SKM-1 treated with dmso at 0.1 percent for 144 hours (cell line): ENCODE measurements at regions not wholly inside any gene's neighbourhood (a gene's known extent, or its start where the extent isn't known, plus 50 kb on each side); places are given as distances from the start of the nearest gene placed in this dataset.

Experiments used
- DNase-seq: peaks from one replicate; lab custom pipeline; 2025; ENCODE audit not compliant: unreplicated experiment; lab: John Stamatoyannopoulos, UW

DNA sequence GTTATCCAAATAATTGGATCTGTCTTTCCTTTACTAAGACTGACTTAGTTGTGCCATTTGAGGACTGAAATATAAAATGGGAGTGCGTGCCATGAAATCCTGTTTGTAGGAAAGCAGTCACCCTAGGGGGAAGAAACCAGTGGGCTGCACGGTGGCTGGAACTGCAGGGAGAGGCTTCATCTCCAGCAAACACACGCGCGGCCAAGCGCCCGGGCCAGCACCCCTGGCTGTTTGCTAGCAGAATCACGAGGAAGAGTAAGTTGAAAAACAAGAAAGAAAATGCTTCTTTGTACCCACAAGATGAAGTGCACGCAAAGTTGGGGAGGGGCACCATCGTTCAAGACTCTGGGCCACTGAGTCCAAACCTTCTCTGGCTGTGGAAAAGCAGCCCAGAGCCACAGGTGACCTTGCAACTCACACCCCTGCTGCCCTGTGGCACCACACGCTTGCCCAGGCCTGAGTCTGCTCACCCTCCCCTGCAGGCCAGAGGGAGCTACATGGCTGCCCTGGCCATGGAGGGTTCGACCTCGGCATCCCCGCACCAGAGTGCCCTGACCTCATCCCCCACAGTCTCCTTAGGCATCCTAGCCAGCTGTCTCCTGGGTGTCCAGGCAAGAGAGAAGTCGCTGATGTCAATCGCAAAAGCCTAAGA is 55.2 kb downstream of the IRX2 start:
- no peak for DNase-seq

DNA sequence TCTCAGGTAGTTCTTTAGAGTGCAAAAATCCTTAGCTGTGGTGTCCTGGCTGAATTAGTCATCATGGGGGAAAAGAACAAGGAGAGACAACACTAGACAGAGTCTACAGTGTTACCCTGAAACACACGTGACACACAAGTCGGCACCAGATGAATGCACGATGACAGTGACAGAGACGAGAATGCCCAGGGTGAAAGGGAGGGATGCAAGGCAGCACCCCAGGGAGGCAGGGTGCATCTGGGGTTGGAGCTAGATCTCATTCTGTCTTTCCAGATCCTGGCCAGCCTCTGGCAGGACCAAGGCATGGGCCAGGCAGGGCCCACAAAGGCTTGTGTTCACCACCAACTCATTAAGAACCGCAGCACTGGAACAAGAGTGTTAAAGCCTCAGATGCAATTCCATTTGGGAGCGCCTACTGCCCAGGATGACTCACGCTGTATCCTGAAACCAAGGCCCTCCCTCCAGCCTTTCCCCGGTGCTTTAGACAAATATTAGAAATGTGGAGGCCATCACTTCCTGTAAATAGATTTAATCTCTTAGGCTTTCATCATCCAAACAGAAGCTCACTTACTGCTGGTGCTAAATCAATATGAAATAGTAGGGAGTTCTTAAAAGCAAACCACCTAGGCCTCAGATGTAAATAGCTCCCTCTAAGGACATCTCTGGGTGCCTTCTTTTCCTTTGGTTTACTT is 56.1 kb downstream of the IRX2 start:
- no peak for DNase-seq

DNA sequence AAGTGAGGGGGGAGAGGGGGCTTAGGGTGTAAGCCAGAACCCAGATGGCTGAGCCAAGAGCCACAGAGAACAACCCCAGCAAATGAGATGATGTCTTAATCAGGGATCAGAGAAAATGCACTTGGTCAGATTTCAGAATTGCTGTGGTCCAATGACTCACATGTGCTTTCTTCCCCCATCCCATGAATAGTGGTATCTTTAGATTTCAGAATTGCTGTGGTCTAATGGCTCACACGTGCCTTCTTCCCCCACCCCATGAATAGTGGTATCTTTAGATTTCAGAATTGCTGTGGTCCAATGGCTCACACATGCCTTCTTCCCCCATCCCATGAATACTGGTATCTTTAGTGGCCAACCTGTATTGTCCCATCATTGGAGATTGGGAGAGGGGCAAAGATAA is 59.9 kb downstream of the IRX2 start:
- DNase-seq: no peak

DNA sequence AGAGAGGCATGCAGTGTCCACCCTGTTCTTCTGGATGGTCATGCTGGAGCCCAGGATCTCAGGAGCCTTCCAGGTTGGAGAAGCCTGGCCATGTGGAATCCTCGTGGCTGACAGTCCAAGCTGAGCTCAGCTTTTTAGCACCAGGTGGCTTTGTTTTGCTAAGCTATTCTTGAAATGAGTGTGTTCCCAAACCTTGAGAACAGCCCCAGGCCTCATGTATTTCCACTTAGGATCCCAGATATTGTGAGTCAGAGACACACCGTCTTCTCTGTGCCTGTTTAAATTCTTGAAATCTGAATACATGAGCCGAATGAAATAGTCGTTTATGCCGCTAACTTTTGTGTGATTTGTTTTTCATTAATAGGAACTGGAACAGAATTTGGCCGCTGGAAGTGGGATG is 61.2 kb downstream of the IRX2 start:
- no peak for DNase-seq

DNA sequence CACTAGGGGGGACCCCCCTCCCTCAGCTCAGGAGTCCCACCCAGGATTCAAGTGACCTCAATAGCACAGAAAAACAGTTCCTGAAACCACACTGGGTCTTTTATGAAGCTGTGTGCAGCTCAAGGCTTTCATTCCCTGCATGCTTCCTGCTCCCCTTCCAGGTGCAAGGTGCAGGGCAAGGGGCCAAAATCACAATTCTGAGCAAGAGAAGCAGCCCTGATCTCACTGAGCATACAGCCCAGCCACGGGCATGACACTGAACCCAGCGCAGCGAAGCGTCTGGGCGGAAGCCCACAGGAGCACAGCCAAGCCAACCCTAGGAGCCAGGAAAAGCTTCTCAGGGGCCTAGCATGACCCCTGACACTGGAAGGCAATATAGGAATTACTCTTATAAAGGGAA is 62.9 kb downstream of the IRX2 start:
- no peak for DNase-seq

DNA sequence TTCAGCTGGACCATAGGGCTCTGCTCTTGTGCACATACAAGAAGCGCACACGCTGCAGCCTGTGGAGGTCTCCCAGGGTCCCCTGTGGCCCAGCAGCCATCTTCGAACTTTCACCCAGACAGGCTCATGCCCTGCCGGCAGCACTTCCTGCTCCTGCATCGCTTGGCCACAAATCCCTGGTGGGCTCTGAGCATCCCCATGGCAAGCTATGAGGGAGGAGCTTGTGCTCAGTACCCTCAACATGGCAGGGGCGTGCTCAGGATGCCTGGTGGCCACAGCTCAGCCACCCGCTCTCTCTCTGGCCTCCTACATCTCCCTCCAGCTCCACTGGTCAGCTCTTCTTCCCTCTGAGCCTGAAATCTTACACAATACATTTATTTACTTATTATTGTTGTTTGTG is 63.7 kb downstream of the IRX2 start:
- DNase-seq: no peak

DNA sequence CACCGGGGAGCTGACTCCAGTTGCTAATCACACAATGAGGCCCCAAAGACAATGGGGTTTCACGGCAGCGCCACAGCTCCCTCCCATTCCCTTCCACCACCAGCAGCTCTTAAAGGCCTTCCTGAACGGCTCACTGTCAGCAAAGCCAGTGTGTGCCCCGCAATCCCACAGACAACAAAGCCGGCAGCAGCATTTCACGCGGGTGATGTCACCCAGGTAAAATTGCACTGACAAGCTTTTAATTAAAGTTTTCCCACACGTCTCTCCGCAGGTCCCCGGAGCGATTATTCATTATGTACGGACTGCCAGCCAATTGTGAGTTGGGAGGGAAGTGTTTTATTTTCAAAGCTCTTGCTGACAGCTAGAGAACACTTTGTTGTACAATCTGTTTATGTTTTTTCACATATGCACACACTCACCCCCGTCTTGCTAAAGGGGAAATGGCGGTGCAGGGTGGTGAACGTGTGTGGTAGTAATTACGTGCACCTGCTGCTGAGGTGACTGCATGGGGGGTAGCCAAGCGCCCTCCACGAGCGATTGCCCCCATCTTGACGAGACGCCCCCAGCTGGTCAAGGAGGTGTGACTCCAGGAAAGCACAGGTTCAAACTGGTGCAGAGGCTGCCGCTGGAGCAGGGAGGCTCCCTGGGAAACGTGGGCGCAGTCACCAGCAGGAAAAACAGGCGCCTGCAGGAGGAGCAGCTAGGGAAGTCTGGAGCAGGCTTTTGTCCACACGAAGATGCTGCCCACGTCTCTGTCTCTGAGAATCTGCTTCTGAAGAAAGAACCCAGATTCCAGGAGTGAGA is 65.0 kb downstream of the IRX2 start:
- DNase-seq: no peak

DNA sequence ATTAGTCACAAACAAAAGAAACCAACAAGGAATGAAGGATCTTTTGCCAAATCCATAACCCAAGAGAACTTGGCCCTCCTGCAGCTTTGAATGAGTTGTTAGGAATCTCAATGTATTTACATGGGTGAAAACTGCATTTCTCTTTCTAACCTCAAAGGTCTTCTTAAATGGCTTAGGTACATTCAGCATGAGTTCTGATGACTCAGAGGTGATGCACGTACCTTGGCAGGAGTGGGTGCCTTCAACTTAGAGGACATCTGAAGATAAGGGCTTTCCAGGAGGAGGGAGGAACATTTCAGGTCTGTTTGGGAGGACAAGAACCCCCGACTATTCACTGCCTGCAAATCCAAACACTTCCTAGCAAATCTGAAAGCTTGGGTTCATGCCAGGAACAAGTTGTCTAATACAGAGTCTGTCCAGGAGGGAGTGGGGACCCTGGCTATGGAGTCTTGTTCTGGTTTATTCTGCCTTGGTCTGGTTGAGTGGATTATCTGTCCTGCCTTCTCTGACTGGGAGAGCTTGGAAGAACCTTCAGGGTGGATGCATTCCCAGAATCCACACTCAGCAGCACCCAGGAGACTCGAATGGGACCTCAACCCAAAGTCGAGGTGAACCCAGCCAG is 65.7 kb downstream of the IRX2 start:
- DNase-seq: no peak

DNA sequence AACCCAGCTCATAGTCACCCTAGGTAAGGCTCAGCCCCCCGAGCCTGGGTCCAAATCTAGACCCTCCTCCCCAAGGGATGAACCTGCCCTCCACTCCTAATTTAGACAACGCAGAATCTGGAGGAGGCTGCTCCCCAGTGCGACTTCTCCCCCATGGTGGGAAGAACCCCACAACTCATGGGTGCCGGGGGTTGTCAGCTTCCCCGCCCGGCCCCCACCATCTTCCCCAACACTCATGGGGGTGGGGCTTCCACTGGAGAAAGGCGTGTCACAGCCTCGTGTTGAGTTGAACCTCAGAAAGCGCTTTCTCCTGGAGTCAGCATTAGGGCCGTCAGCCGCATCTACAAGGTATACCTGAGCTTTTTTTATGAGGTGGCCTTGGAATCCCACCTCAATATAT is 66.9 kb downstream of the IRX2 start:
- no peak for DNase-seq

DNA sequence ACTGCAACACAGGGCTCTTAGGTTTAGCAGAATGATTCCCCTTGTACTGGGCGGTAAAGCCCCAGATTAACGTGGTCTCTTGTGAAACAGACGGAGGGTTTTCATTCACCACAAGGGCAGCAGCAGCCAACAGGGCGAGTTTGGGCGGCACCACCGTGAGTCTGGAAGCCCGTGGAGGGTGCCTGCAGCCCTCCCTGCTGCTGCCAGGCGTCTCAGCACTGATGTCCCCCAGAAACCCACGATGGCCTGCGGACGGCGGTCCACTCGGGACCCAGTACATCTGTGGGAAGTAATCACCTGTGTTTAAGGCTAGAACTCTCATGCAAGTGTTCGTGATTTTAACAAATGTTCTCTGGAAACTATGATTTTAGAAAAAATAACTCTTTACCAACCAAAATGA is 67.8 kb downstream of the IRX2 start:
- DNase-seq: no peak

DNA sequence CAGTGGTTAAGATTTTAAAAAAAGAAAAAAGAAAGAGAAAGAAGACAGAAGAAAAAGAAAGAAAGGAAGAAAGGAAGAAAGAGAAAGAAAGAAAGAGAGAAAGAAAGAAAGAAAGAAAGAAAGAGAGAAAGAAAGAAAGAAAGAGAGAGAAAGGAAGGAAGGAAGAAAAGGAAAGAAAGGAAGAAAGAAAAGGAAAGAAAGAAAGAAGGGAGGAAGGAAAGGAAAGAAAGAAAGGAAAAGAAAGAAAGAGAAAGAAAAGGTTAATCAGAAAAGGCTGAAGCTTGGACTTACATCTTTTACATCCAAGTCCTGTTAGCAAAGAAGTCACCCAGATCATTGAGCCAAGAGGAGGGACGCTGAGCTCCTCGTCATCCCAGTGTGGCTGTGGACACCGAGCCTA is 70.0 kb downstream of the IRX2 start:
- DNase-seq: no peak

DNA sequence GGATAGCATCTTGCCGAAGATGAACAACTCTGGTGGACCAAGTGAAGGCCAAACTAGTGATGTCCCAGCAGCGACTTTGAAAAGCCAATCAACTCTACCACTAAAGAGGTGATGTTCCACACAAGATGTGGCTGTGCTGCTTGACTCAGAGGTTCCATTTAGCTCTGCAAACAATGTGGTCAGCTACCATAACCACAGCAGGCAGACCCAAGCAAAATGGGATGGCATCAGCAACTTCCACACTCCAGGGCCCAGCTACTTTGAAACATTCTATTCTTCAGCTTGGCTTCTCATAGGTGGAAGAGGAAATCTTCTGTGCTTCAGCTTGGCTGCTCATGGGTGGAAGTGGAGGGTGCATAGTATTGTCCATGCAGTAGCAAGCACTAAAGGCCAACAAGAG is 70.5 kb downstream of the IRX2 start:
- no peak for DNase-seq

DNA sequence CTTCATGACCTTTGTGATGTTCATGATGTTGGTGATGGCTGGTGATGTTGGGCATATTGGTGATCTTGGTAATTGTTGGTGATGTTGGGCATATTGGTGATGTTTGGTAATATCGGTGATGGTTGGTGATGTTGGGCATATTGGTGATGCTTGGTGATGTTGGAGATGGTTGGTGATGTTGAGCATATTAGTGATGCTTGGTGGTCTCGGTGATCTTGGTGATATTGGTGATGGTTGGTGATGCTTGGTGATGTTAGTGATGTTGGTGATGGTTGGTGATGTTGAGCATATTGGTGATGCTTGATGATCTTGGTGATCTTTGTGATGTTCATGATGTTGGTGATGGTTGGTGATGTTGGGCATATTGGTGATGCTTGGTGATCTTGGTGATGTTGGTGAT is 73.8 kb downstream of the IRX2 start:
- DNase-seq: no peak

DNA sequence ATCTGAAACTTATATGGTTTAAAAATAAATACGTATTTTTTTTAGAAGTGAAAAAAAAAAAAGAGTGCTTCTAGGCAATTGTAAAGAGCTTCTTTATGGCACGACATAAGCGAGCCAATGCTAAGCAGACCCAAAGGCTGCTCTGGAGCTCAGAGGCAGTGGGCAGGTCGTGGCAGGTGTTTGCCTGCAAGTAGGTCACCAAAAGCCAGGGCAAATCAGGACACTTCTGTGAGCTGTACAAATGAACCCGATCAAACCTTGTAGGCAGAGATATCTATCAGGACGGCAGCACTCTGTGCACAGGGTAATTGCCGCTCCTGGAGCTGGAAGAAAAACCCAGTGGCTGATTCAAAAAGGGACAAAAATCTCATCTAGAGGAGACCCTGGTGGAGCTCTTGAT is 75.9 kb downstream of the IRX2 start:
- no peak for DNase-seq

DNA sequence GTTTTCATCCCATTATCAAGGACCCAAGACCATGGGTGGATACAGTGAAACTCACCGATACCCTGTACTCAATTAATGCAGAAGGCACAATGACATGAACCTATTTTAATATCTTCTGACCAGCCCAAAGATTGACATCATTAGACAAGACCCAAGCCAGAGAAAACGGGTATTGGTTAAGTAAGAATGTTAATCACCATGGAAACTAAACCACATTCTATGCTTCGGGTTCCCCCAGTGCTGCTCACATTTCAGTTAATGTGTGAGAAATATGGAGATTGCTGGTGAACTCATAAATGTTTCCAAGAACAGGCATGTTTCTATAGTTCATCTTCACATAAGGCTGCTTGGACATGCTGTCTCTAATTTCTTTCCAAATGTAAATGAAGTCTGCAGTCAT is 77.0 kb downstream of the IRX2 start:
- DNase-seq: no peak

DNA sequence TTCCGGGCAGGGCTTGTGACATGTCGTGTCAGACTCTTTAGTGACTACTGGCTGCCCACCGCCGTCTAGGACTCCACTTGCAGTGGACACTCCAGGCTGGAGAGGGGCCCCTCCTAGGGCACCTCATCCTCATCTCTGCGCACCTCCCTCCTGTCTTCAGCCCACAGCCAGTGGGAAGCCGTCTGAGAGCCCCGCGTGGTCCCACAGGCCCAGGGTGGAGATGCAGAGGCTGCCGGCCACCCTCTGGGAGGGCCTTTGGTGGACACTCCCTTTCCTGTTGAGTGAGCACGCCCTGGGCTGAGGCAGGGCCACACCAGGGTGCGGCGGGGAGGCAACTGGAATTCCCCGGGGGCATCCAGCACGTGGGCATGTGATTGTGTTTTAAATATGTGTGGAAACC is 80.5 kb downstream of the IRX2 start:
- DNase-seq: no peak

DNA sequence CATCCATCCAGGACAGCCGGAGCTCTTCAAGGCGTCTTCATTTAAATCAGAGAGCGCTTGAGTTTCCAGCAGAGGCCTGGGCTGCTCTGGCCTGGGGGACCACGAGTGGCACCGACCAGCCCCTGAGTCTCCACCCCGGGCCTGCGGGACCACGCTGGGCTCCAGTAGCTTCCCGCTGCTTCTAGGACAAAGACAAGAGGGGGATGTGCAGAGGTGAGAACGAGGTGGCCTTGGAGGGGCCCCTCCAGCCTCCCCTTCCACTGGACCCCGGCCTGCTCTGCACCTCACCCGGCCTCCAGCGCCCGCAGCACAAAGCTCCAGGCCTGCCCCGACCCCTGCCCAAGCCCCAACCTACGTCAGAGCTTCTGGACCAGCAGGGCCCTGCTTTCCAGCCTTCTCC is 81.6 kb downstream of the IRX2 start:
- DNase-seq: no peak

DNA sequence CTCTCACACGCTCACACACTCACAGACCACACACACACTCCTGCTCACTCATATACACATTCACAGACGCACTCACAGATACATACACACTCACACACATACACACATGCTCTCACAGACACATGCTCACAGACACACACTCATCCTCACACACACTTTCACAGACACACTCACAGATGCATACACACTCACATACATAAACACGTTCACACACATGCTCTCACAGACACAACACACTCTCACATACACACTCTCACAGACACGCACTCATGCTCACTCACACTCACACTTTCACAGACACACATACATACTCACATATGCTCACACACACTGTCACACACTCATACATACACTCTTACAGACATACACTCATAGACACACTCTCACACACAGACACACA is 82.2 kb downstream of the IRX2 start:
- no peak for DNase-seq

DNA sequence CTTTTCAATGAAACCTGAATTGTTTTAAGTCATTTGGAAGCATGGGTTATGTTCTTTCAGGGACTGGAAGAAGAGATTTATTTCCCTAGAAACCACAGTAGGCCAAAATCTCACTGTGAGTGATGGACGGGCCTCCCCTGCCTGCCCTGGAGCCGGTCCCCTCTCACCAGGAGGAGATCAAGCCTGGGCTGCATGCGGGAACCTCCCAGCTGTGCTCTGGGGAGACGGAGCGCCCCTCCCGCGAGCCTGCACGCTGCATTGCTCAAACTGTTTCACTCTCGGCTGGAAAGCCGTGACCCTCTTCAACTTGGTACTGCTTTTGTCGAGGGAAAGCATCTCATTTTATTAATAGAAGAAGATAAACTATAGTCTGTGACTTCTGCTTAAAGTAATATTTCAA is 85.4 kb downstream of the IRX2 start:
- no peak for DNase-seq

DNA sequence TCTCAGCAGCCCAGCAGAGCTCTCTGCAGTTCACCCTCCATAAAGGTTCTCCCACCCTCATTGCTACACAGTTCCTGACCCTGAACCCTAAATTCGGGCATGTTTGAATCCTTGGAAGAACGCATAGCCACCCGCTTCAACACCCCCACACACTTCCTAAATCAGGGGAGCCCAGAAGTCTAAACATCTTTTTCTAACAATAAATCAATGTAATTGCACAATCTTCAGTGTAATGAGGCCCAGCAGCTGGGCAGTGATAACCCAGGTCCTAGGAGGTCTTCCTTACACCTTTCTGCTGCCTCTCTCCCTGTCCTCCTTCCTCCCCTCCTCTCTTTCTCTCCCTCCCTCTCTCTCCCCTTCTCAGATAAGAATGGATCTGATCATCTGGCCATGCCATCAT is 88.0 kb downstream of the IRX2 start:
- DNase-seq: no peak

DNA sequence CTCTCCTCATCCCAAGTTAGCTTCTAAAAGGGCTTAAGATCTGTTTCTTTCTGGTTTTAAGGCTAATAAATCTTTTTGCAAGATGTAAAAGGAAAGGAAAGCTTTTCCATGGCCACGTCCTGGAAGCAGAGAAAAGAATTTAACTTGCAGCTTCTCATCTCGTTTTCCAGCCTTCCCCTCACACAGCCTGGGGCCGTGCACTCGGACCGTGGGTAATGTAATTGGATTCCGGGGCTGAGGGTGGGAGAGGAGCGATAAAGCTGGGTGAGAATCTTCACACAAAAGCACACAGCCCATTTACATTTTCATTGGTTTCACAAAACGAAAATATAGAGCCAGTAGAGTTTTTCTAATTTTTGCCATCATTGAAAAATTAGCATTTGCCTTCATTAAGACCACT is 91.2 kb downstream of the IRX2 start:
- DNase-seq: no peak

DNA sequence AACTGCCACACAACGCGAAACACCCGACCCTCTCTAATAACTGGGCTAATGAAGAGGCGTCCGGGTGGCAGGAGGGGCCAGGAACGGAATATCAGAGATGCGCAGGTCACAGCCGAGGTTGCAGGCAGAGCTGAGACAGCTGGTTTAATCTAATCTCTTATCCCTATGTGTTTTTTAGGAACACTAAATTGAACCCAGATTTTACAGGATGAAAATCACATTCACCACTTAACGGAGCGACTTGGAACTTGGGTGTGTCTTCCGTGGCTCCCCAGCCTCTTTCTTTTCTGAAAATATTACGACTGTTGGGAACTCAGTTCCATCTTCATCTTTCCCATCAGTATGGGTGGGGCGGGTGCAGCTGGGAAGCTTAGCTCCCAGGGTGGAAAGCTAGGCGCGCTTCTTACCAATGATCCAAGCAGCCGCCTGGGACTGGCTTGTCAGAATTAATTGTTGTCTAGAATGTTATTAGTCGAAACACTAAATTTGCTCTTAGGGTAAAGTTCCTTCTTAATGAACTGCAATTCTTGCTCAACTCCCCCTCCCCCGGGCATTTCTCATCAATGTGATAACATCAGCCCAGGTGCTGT is 92.5 kb downstream of the IRX2 start:
- no peak for DNase-seq
